Activated CD4-positive, alpha-beta T cell treated with anti-CD3 and anti-CD28 coated beads, Interleukin-10, Interleukin-2, amounts not matched to agents 100 ng/mL and 50 ng/mL, durations not matched to agents 16 hours and 8 hours (primary cell): ENCODE measurements at regions not wholly inside any gene's neighbourhood (a gene's known extent, or its start where the extent isn't known, plus 50 kb on each side); places are given as distances from the start of the nearest gene placed in this dataset.

Source experiments
- DNase-seq: peaks from one replicate; pipeline ENCODE4 v3.0.0-alpha.2; 2020

DNA sequence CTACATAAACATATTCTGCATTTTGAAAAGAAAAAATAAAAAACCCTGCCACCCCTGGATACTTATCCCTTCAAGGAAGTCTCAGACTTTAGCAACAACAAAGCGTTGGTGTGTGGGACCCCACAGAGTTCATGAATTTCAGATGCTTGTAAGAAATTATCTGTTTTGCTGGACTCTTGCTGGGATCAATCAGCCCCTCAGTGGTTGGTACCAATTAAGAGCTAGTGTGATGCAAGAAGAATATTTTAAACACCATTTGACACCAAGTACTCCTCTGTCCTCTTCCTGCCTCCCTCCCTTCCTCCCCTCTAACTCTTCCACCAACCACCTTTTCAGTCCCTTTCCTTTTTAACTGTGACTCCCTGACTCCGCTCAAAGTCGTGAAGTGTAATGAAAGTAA lies 51.5 kb downstream of the SST start:
- no peak for DNase-seq

- no peak for DNase-seq
Measured at GRCh38 chr3:187617213-187617612, 53.0 kb downstream of the SST start.

- DNase-seq = peak; percentile 68
Measured at GRCh38 chr3:187616307-187616972, 53.8 kb downstream of the SST start.

DNA sequence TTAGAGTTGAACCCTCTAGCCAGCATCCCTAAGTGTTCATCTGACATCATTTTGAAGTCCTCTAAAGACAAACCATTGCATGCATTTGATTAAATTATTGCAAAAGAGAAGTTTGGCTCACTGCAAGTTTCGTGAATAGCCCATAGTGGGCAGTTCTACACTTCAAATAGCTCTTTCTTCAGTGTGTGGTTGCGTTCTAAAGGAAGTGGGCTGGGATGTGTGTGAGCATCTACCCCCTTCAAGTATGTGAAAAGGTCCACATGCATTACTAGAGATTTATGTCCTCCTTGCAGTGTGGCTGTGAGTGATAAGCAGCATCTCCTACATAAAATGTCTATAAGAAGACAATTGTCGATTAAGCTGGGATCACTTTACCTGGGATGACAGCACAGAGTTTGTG lies 54.6 kb downstream of the SST start:
- DNase-seq = no peak

DNA sequence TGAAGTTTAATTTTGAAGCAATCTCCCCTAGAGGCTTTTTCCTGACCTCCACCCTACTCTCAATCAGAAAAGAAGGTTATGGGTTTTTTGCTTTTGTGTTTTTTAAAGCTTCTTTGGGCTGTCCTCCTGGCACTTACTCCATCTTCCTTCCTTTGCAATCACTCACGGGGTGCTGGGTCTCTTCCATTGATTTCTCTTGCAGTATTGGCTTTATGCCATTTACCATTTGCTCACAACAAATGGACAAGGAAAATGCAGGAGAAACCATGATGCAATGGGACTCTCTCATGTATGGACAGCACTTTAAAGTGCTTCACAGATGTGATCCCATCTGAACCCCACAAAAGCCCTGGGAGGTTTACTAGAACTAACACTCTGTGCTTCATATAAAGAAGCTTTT lies 57.5 kb downstream of the SST start:
- no peak for DNase-seq

GRCh38 chr3:187610981-187611511 lies 59.1 kb downstream of the SST start:
- no peak for DNase-seq

DNA sequence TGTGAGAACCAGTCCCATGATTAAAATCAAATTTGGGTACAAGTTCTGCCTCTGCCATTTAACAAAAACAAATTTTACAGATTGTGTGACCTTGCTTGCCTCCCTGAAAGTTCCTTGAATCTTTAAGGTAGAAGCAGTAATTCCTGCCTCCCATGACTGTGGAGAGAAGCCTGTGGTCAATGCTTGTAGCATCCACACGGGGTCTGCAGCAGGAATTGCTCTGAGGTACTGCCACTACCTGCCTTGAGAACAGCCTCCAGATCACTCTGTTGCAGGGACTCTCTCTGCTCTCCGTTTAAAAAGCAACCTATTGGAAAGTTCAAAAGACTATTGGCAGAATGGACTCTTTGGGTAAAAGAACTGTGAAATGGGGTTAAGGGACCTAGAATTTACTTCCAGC lies 75.9 kb downstream of the SST start:
- no peak for DNase-seq

DNA sequence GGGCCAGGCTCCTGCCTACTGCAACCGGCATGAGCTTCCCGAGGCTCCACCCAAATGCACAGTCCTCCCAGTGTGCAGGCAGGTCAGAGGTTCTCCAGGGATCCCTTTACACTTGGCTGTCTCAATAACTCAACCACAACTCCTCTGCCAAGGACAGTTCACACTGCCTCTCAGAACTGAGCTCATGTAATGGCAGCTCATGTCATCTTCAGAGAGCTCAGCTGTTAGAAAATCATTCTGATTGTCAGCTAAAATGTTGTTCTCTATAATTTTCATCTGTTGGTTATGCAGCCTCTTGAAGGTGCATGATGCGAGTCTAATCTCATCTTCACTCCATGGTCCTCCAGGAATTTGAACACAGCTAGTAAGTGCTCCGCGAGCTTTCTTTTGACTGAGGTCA lies 76.7 kb downstream of the SST start:
- DNase-seq = no peak

GRCh38 chr3:187590861-187591576 lies 79.2 kb downstream of the SST start:
- no peak for DNase-seq

GRCh38 chr3:187587076-187587475 lies 83.1 kb downstream of the SST start:
- DNase-seq = no peak

GRCh38 chr3:187586226-187586625 lies 84.0 kb downstream of the SST start:
- no peak for DNase-seq

DNA sequence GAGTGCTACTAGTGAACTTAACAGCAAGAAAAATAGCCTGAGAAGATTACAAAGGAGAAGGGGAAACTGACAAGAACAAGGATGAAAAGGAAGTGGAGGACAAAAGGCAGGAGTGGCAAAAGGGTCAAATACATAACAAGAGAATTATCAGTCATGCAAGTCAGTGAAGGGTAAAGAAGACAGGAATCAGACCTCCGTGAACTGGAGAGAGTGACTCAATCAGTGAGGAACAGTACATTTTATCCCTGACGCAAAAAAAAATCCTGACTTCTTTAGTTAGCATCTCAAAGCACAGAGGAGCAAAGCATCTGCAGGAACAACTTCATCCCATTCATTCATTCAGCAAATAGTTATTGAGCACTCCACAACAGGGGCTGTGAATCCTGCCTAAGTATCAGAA lies 97.8 kb downstream of the SST start:
- no peak for DNase-seq

DNA sequence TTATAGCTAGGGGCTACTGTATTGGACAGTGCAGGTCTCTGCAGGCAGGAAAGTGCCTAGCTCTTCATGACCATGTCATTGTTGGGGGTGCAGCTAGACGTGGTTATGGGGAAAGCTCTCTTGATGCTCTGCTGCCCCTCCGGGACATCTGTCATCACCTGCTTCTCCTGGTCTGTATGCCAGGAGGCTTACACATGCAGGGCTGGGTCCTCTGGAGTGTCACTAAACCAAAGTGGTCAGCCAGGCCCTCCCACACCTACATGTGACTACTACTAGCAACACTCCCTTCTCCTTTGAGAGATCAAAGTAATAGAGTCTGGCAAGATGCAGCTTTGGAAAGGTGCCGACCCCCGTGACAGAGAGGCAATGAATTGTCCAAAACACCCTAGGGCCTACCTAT lies 98.5 kb downstream of the SST start:
- DNase-seq = no peak

- no peak for DNase-seq
Measured at GRCh38 chr3:187570776-187571175, 99.4 kb downstream of the SST start.

- no peak for DNase-seq
Measured at GRCh38 chr3:187568171-187568570, 102.0 kb downstream of the SST start.

GRCh38 chr3:187567661-187568121 lies 102.5 kb downstream of the SST start:
- DNase-seq = no peak

- DNase-seq = no peak
Measured at GRCh38 chr3:187567021-187567420, 103.2 kb downstream of the SST start.

DNA sequence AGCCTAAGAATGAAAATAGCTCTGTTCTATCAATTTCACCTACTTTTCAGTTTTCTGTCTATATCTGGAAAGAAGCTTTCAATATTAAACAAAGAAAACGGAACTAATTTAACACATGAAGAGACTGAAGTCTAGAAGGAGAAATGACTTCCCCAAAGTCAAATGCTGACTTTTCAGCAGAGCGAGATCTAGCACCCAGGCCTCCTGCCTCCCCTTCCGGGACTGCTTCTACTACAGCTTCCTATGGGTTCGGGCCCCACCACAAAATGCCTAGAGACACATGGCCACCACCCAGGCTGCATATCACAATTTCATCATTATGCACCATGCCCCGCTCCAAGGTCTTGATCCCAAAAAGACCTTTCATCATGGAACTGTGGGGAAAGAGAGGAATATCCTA lies 104.5 kb downstream of the SST start:
- no peak for DNase-seq

- DNase-seq = no peak
Measured at GRCh38 chr3:187558990-187559389, 111.2 kb downstream of the SST start.

DNA sequence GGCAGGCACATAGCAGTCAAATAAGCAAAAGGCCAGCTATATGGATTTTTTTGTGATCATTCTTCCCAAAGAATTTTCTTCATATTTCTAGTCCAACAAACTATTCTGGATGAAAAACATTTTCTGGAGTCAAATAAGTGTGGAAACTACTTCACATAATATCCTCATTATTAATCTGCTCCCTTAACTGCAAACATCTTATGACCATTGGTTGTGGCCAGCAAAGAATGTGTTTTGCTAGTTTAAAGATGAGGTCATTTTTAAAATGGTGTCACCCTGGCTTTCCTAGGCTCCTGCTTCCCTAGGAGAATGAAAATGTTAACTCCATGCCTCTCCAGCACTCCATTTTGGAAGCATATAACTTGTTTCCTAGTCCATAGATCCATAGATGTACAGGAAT lies 118.8 kb downstream of the SST start:
- DNase-seq = no peak

DNA sequence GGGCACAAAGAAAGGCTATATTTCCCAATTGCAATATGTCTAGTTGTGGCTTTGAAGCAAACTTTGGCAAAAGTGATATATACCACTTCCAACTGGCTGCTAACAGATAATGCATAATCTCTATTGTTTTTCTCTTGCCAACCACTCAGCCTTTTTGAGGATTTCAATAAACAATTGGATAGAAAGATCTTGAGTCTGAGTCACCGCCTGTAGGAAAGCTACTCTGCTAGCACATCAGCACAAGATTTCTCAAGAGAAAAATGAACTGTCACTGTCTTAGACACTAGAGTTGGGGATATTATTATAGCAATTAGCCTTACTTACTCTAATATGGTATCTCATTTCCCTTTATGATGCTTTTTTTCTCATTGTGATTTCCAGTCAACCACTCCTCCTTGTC lies 119.7 kb downstream of the SST start:
- DNase-seq = no peak

DNA sequence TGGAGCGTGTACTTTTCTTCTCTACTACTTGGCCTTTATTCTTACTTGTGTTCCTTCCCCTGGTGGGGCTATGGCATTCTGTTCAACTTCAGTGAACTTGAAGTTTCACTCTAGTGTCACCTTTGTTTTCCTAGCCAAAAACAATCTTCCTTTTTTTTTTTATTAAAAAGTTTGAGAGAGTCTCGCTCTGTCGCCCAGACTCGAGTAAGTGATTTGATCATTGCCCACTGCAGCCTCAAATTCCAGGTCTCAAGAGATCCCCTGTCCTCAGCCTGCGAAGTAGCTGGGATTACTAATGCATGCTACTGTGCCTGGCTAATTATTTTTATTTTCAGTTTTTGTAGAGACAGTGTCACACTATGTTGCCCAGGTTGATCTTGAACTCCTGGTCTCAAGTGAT lies 124.8 kb downstream of the SST start:
- DNase-seq = no peak

DNA sequence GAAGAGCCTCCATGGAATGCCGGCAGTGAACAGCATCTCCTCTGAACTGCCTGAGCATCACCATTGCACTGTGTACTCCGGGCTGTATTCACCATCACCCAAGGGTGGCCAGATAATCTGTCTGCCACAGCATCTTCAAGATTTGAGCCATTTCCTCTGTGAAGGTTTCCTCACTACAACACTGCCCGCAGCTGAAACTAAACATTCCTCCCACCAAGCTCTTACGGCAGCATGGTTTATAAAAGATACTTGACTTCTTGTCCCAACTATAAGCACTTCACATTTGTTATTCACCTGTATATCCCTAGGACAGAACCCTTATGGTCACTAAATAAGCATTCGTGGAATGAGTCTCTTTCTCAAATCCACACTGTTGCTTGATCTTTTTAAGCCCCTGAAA lies 125.9 kb downstream of the SST start:
- no peak for DNase-seq

GRCh38 chr3:187540847-187541246 lies 129.3 kb downstream of the SST start:
- DNase-seq = no peak

- DNase-seq = no peak
Measured at GRCh38 chr3:187536185-187536584, 134.0 kb downstream of the SST start.
